Umbilical cord (tissue), 1 donor: ENCODE measurements at regions not wholly inside any gene's neighbourhood (a gene's known extent, or its start where the extent isn't known, plus 50 kb on each side); places are given as distances from the start of the nearest gene placed in this dataset.

ENCODE experiments used
- DNase-seq: peaks from one replicate; pipeline ENCODE4 v3.0.0-alpha.2; 2015; ENCODE audit warnings: low spot score

GRCh38 chr1:208581667-208582066 is 337.5 kb upstream of the PLXNA2 start:
- DNase-seq: no peak

GRCh38 chr1:208584167-208584755 is 340.1 kb upstream of the PLXNA2 start:
- no peak for DNase-seq

GRCh38 chr1:208587110-208587509 is 342.9 kb upstream of the PLXNA2 start:
- no peak for DNase-seq

DNA sequence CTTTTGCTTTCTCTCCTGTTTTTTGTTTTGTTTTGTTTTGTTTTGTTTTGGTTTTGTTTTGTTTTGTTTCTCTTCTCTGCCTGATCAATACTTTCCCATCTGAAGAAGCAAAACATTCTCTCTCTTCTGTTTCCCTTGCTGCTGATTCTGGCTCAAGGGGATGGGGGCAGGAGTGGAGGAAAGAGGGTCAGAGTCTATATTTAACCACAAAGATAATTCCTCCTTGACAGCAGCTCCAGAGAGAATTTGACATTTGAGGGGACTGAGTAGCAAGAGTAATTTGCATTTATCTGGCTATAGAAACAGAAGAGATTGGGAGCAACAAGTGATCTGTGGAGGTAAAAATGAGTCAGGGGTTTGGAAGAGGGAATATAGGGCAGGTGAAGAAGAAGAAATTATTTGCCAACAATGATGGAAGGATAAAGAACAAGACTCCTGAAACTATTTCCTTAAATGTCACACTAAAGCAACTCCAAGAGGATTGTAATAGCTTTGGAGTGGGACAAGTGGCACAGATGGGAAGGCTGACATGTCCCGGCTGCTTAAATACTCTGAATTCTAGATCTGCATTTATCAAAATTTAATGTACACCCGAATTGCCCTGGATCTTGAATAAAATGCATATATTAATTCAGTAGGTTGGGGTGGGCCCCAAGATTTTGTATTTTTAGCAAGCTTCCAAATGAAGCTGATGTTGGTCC is 349.3 kb upstream of the PLXNA2 start:
- no peak for DNase-seq

DNA sequence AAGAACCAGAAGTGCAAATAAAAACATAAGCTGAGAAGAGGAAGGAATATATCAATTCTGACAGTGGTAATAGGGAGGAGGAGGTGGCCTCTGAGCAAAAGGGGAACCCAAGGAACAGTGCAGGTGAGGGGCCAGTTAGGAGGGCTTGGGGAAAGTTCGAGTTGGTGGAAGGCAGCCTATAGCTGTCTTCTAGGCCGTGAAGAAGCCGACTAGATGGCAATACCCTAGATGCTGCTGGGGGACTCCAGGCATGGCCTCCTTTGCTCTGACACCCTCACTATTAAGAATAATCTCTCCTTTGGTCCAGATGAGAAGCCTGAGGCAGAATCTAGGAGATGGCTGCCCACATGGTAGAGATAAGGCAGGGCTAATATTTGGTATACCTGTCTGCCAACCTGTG is 351.1 kb upstream of the PLXNA2 start:
- DNase-seq: no peak

GRCh38 chr1:208595745-208596144 is 351.6 kb upstream of the PLXNA2 start:
- peak; percentile 95 for DNase-seq

GRCh38 chr1:208597571-208597970 is 353.4 kb upstream of the PLXNA2 start:
- no peak for DNase-seq

DNA sequence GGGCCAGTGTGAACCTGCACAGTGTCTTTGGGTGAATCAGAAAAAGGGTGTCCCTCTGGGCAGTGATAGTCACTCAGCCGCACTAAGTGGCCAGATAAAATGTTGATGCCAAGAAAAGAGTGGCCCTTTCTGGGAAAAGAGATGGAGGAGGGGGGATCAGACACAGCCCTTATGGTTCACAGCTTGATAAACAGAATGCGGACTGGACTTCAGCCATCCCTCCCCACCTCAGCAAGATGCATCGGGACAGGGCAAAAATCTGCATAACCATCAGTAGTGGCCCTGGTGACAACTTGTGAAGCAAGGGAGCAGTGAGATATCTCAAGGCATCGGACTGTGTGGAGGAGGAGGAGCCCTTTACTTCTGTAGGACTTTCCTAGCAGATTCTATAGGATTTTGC is 353.8 kb upstream of the PLXNA2 start:
- no peak for DNase-seq

- no peak for DNase-seq
Measured at GRCh38 chr1:208599063-208599462, 354.9 kb upstream of the PLXNA2 start.

GRCh38 chr1:208600456-208601190 is 356.4 kb upstream of the PLXNA2 start:
- no peak for DNase-seq

DNA sequence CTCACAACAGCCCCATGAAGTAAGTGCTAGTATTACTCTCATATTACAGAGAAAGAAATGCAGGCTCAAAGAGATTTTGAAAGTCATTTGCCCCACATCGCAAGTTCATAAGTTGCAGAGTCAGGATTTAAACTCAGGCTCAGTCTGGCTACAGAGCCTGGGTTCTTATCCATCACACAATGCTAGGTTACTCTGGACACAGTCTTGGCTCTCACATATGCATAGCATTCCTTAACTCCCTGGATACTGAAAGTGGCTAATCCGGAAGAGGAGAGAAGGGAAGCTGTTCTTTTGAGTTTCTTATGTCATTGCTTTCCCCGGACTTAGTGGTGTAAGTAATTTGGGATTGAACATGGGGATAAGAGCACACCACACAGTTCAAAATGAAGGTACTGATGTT is 357.4 kb upstream of the PLXNA2 start:
- peak; percentile 73 for DNase-seq

GRCh38 chr1:208603721-208604120 is 359.5 kb upstream of the PLXNA2 start:
- no peak for DNase-seq

DNA sequence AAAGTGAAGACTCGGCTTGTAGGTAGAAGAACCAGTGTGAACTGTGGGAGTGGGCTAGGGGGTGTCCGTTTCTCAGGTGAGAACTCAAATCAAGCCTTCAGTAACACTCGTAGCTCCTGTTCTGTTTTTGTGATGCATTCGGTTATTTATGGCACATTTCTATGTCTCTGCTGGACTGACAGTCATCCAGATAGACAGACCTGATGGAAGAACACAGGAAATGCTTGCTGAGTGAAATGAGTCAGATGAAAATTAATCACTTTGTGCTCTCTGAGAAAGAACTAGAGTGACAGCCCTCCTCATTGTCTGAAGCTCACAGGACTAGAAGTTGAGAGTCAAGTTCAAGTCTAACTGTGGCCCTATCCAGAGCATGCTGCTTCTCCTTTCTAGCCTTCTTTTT is 360.1 kb upstream of the PLXNA2 start:
- no peak for DNase-seq

- DNase-seq: no peak
Measured at GRCh38 chr1:208606959-208607358, 362.8 kb upstream of the PLXNA2 start.

GRCh38 chr1:208607616-208608015 is 363.4 kb upstream of the PLXNA2 start:
- no peak for DNase-seq

DNA sequence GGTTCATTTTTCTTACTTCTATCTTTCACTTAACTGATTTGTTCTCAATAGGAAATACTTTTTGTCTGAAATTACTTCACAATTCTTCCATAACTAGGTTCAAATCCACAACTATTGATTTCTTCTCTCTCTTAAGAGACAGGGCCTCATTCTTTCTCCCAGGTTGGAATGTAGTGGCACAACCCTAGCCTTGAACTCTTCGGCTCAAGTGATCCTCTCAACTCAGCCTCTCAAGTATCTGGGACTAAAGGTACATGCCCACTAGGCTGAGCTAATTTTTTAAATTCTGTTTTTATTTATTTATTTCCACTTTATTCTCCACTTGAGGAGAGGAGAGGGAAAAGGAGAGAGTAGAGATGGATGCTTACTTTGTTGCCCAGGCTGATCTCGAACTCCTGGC is 370.4 kb upstream of the PLXNA2 start:
- DNase-seq: no peak

GRCh38 chr1:208615371-208615770 is 371.2 kb upstream of the PLXNA2 start:
- no peak for DNase-seq

- no peak for DNase-seq
Measured at GRCh38 chr1:208616776-208617175, 372.6 kb upstream of the PLXNA2 start.

- DNase-seq: no peak
Measured at GRCh38 chr1:208628022-208628914, 384.1 kb upstream of the PLXNA2 start.

DNA sequence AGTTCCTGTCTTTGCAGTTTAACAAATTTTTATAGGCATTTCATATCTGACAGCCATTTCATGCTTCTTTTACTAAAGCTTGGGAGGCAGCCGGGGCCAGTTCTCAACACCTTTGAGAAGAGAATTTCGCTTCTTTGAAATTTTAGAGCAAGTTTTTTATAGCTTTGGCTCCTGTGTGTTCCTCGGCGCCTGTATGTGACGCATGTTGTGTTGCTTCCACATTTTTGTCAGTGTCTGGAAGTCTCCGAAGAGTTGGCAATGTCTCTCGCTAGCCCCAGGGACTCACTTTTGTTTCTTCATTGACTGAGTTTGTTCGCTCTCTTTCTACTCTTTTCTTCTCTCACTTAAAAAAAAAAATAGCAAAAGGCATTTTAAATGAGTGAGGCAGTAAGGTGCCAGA is 386.9 kb upstream of the PLXNA2 start:
- no peak for DNase-seq

- no peak for DNase-seq
Measured at GRCh38 chr1:208631506-208631905, 387.3 kb upstream of the PLXNA2 start.
